Panc1 (cell line): ENCODE measurements at regions not wholly inside any gene's neighbourhood (a gene's known extent, or its start where the extent isn't known, plus 50 kb on each side); places are given as distances from the start of the nearest gene placed in this dataset.

ENCODE experiments used
- CTCF ChIP-seq: fragments of 450-650 bp; IDR thresholded peaks from 2 replicates; pipeline ENCODE4 v1.5.1; 2017; ENCODE audit warnings: mild to moderate bottlenecking
- POLR2AphosphoS5 ChIP-seq: IDR thresholded peaks from 2 replicates; pipeline ENCODE4 v1.6.1; 2012; ENCODE audit warnings: mild to moderate bottlenecking, low read depth, low read length, moderate library complexity

GRCh38 chrX:42530027-42530426, 247.9 kb downstream of the PPP1R2C start:
- TF ChIP-seq POLR2AphosphoS5: no peak
- TF ChIP-seq CTCF: no peak
